CD4-positive, alpha-beta memory T cell (primary cell): ENCODE measurements at regions not wholly inside any gene's neighbourhood (a gene's known extent, or its start where the extent isn't known, plus 50 kb on each side); places are given as distances from the start of the nearest gene placed in this dataset.

Experiments used
- CTCF ChIA-PET: fragments of 350-600 bp; sonication (Branson Sonifier 250); formaldehyde crosslinking; loops from one replicate; lab custom pipeline; 2021; ENCODE audit warnings: inconsistent platforms; ENCODE audit not compliant: partially characterized antibody; lab: Charles Lee
- POLR2A ChIA-PET: fragments of 350-600 bp; sonication (Branson Sonifier 250); formaldehyde crosslinking; loops from one replicate; lab custom pipeline; 2021; ENCODE audit not compliant: partially characterized antibody; lab: Charles Lee
- DNase-seq, 5 donors: peaks; one replicate each; pipeline versions ENCODE4 v3.0.0 to v3.0.0-alpha.2; 2020 to 2022; ENCODE audit warnings: mixed read lengths in 1 of 5
- H3K27ac ChIP-seq: one replicate; pipeline ENCODE4 v1.7.0; 2013; ENCODE audit warnings: low read depth, low read length
- H3K27me3 ChIP-seq: 2 replicates; pipeline ENCODE4 v1.7.0; 2013; ENCODE audit warnings: mild to moderate bottlenecking, low read length, moderate library complexity; ENCODE audit not compliant: insufficient read depth
- H3K36me3 ChIP-seq: 2 replicates; pipeline ENCODE4 v1.7.0; 2013; ENCODE audit warnings: mild to moderate bottlenecking, low read length, moderate library complexity; ENCODE audit not compliant: insufficient read depth
- H3K4me1 ChIP-seq: 2 replicates; pipeline ENCODE4 v1.7.0; 2013; ENCODE audit warnings: mild to moderate bottlenecking, low read length, moderate library complexity; ENCODE audit not compliant: insufficient read depth
- H3K4me3 ChIP-seq, 2 donors: one replicate each; pipeline ENCODE4 v1.7.0; 2013; ENCODE audit warnings: low read length in 2 of 2, mild to moderate bottlenecking in 1 of 2
- H3K9me3 ChIP-seq, 2 donors: one replicate each; pipeline ENCODE4 v1.7.0; 2013; ENCODE audit warnings: low read length in 2 of 2, control low read depth in 1 of 2; ENCODE audit not compliant: control insufficient read depth in 1 of 2
- H3K27ac Mint-ChIP-seq, 7 donors: one replicate each; pipeline ENCODE4 v1.8.0; 2020 to 2021; ENCODE audit warnings: mixed read lengths in 7 of 7, mild to moderate bottlenecking in 6 of 7, inconsistent platforms in 3 of 7, moderate library complexity in 3 of 7
- H3K27me3 Mint-ChIP-seq, 2 donors: one replicate each; pipeline ENCODE4 v1.8.0; 2020 to 2021; ENCODE audit warnings: mixed read lengths in 2 of 2
- H3K36me3 Mint-ChIP-seq, 2 donors: one replicate each; pipeline ENCODE4 v1.8.0; 2020 to 2021; ENCODE audit warnings: mixed read lengths in 2 of 2, inconsistent platforms in 1 of 2, mild to moderate bottlenecking in 1 of 2
- H3K4me1 Mint-ChIP-seq, 4 donors: one replicate each; pipeline ENCODE4 v1.8.0; 2020 to 2021; ENCODE audit warnings: mixed read lengths in 4 of 4, mild to moderate bottlenecking in 1 of 4
- H3K4me3 Mint-ChIP-seq, 8 donors: one replicate each; pipeline ENCODE4 v1.8.0; 2020 to 2021; ENCODE audit warnings: mixed read lengths in 8 of 8, mild to moderate bottlenecking in 7 of 8, moderate library complexity in 6 of 8, inconsistent platforms in 3 of 8
- H3K9me3 Mint-ChIP-seq, 8 donors: one replicate each; pipeline ENCODE4 v1.8.0; 2020 to 2021; ENCODE audit warnings: mixed read lengths in 8 of 8, mild to moderate bottlenecking in 5 of 8, inconsistent platforms in 3 of 8, moderate library complexity in 1 of 8
- intact Hi-C: fragments of 100-400 bp; cut with micrococcal nuclease; formaldehyde crosslinking; loops from one replicate; pipeline ENCODE4 v1.15.1; 2023

- CTCF ChIA-PET: no interaction called here
- Histone ChIP-seq H3K4me1 (no peaks in the 10 kb centered on the region), H3K9me3 (no peaks in the 10 kb centered on the region), H3K36me3 (no peaks in the 10 kb centered on the region), H3K27ac (no peak overlapping the region), H3K27me3 (no peaks in the 10 kb centered on the region), H3K4me3 (no peak overlapping the region)
- no peaks in the 10 kb centered on the region for H3K36me3 Mint-ChIP-seq
- no peaks in the 10 kb centered on the region for H3K9me3 Mint-ChIP-seq
- no peak overlapping the region for H3K27ac Mint-ChIP-seq
- POLR2A ChIA-PET: no interaction called here
- no peaks in the 10 kb centered on the region for H3K4me1 Mint-ChIP-seq
- no peak overlapping the region for H3K4me3 Mint-ChIP-seq
- intact Hi-C loops: no loop called here
- H3K27me3 Mint-ChIP-seq: no peaks in the 10 kb centered on the region
- no peak for DNase-seq
These were observed 93.1 kb upstream of the HIVEP1 start for GRCh38 chr6:11918739-11919605.

GRCh38 chr6:11917951-11918738, 94.0 kb upstream of the HIVEP1 start:
- H3K4me1 ChIP-seq: no peaks in the 10 kb centered on the region
- DNase-seq: no peak
- no peaks in the 10 kb centered on the region for H3K9me3 ChIP-seq
- Mint-ChIP-seq H3K9me3 (no peaks in the 10 kb centered on the region), H3K4me1 (no peaks in the 10 kb centered on the region), H3K27ac (no peak overlapping the region), H3K27me3 (no peaks in the 10 kb centered on the region), H3K36me3 (no peaks in the 10 kb centered on the region), H3K4me3 (no peak overlapping the region)
- POLR2A ChIA-PET: no interaction called here
- intact Hi-C loops: no loop called here
- H3K36me3 ChIP-seq: no peaks in the 10 kb centered on the region
- CTCF ChIA-PET: no interaction called here
- no peak overlapping the region for H3K4me3 ChIP-seq
- H3K27me3 ChIP-seq: no peaks in the 10 kb centered on the region
- no peak overlapping the region for H3K27ac ChIP-seq

- H3K4me3 Mint-ChIP-seq: no peak overlapping the region
- intact Hi-C loops: no loop called here
These were observed 99.7 kb upstream of the HIVEP1 start for GRCh38 chr6:11912420-11912819.

GRCh38 chr6:11911538-11911937, 100.6 kb upstream of the HIVEP1 start:
- CTCF ChIA-PET: interaction anchor here (0.5 to 1.3 kb wide), 4 partner anchors 93 to 258 kb away, joined by 3 to 4 read pairs (median 3); no protein-coding TSS in a partner anchor

More at GRCh38 chr6:11912420-11912819, 99.7 kb upstream of the HIVEP1 start:
- POLR2A ChIA-PET: interaction anchor here (1.1 kb wide), 1 partner anchor 98 kb away, joined by 3 read pairs; no protein-coding TSS in a partner anchor
- Histone ChIP-seq H3K9me3 (no peaks in the 10 kb centered on the region), H3K4me1 (no peaks in the 10 kb centered on the region), H3K4me3 (no peak overlapping the region), H3K36me3 (no peaks in the 10 kb centered on the region), H3K27ac (no peak overlapping the region), H3K27me3 (no peaks in the 10 kb centered on the region)
- Mint-ChIP-seq H3K27me3 (peaks cover 0 to 4% of the 10 kb centered on the region in 2 donors), H3K36me3 (no peaks in the 10 kb centered on the region), H3K27ac (no peak overlapping the region), H3K4me1 (no peaks in the 10 kb centered on the region), H3K9me3 (no peaks in the 10 kb centered on the region)
- CTCF ChIA-PET: interaction anchor here (1.3 to 1.9 kb wide), 2 partner anchors 94 to 213 kb away, joined by 3 to 5 read pairs; no protein-coding TSS in a partner anchor
- no peak for DNase-seq

GRCh38 chr6:11909696-11910132, 102.4 kb upstream of the HIVEP1 start:
- no peaks in the 10 kb centered on the region for H3K4me1 ChIP-seq
- H3K36me3 ChIP-seq: no peaks in the 10 kb centered on the region
- Mint-ChIP-seq H3K4me1 (no peaks in the 10 kb centered on the region), H3K9me3 (peaks cover 0 to 2% (median 0%) of the 10 kb centered on the region in 8 donors), H3K27me3 (peaks cover 3 to 10% of the 10 kb centered on the region in 2 donors), H3K36me3 (no peaks in the 10 kb centered on the region), H3K4me3 (no peak overlapping the region), H3K27ac (no peak overlapping the region)
- ChIA-PET CTCF (interaction anchor here (1.4 kb wide), 1 partner anchor 114 kb away, joined by 3 read pairs; no protein-coding TSS in a partner anchor), POLR2A (no interaction called here)
- no peak for DNase-seq
- no peaks in the 10 kb centered on the region for H3K27me3 ChIP-seq
- no peak overlapping the region for H3K4me3 ChIP-seq
- H3K9me3 ChIP-seq: no peaks in the 10 kb centered on the region
- no peak overlapping the region for H3K27ac ChIP-seq
- intact Hi-C loops: no loop called here

More at GRCh38 chr6:11911538-11911937, 100.6 kb upstream of the HIVEP1 start:
- POLR2A ChIA-PET: no interaction called here
- H3K4me3 Mint-ChIP-seq: no peak overlapping the region
- Histone ChIP-seq H3K36me3 (no peaks in the 10 kb centered on the region), H3K27me3 (no peaks in the 10 kb centered on the region), H3K27ac (no peak overlapping the region), H3K9me3 (no peaks in the 10 kb centered on the region), H3K4me3 (no peak overlapping the region), H3K4me1 (no peaks in the 10 kb centered on the region)
- H3K27ac Mint-ChIP-seq: no peak overlapping the region
- intact Hi-C loops: no loop called here
- peaks cover 0 to 2% (median 0%) of the 10 kb centered on the region in 8 donors for H3K9me3 Mint-ChIP-seq
- H3K27me3 Mint-ChIP-seq: peaks cover 3 to 4% of the 10 kb centered on the region in 2 donors
- DNase-seq: no peak
- H3K36me3 Mint-ChIP-seq: no peaks in the 10 kb centered on the region
- no peaks in the 10 kb centered on the region for H3K4me1 Mint-ChIP-seq

GRCh38 chr6:11908436-11909105, 103.5 kb upstream of the HIVEP1 start:
- H3K27ac Mint-ChIP-seq: no peak overlapping the region
- Histone ChIP-seq H3K9me3 (no peaks in the 10 kb centered on the region), H3K27ac (no peak overlapping the region), H3K4me3 (no peak overlapping the region), H3K36me3 (no peaks in the 10 kb centered on the region), H3K27me3 (no peaks in the 10 kb centered on the region), H3K4me1 (no peaks in the 10 kb centered on the region)
- ChIA-PET POLR2A (no interaction called here), CTCF (no interaction called here)
- no peaks in the 10 kb centered on the region for H3K36me3 Mint-ChIP-seq
- no peak for DNase-seq
- intact Hi-C loops: no loop called here
- H3K4me3 Mint-ChIP-seq: no peak overlapping the region
- H3K9me3 Mint-ChIP-seq: peaks cover 0 to 2% (median 0%) of the 10 kb centered on the region in 8 donors
- H3K27me3 Mint-ChIP-seq: peaks cover 3 to 10% of the 10 kb centered on the region in 2 donors
- H3K4me1 Mint-ChIP-seq: no peaks in the 10 kb centered on the region
